Astrocyte (in vitro differentiated cells and primary cell): ENCODE measurements at regions not wholly inside any gene's neighbourhood (a gene's known extent, or its start where the extent isn't known, plus 50 kb on each side); places are given as distances from the start of the nearest gene placed in this dataset.
A peak's percentile ranks its signal among the peaks of the same experiment; 100 is the strongest.

Source experiments
- DNase-seq: peaks from one replicate; pipeline ENCODE4 v3.0.0-alpha.2; 2010; ENCODE audit warnings: low read depth
- FAIRE-seq: peaks from 2 replicates; lab custom pipeline; 2011; peaks lifted over from hg19 to GRCh38; lab: Jason Lieb, UNC
- H2AFZ ChIP-seq: 2 replicates; pipeline ENCODE4 v1.6.0; 2012; ENCODE audit warnings: low read depth, low read length, inconsistent platforms
- H3K27ac ChIP-seq: 2 replicates; pipeline ENCODE4 v1.5.1; 2011; ENCODE audit warnings: low read depth, low read length, inconsistent platforms
- H3K27me3 ChIP-seq: 2 replicates; pipeline ENCODE4 v1.6.0; 2011; ENCODE audit warnings: low read length, inconsistent platforms; ENCODE audit not compliant: insufficient read depth
- H3K36me3 ChIP-seq: 2 replicates; pipeline ENCODE4 v1.5.1; 2011; ENCODE audit warnings: low read length, inconsistent platforms; ENCODE audit not compliant: insufficient read depth
- H3K4me1 ChIP-seq: 2 replicates; pipeline ENCODE4 v1.5.1; 2011; ENCODE audit warnings: low read length, inconsistent platforms; ENCODE audit not compliant: insufficient read depth
- H3K4me2 ChIP-seq: 2 replicates; pipeline ENCODE4 v1.6.0; 2012; ENCODE audit warnings: low read length, inconsistent platforms
- H3K4me3 ChIP-seq: 2 replicates; pipeline ENCODE4 v1.5.1; 2011; ENCODE audit warnings: low read depth, mild to moderate bottlenecking, low read length, inconsistent platforms; ENCODE audit not compliant: insufficient read depth
- H3K79me2 ChIP-seq: 2 replicates; pipeline ENCODE4 v1.6.0; 2012; ENCODE audit warnings: mild to moderate bottlenecking, low read length, inconsistent platforms; ENCODE audit not compliant: insufficient read depth
- H3K9ac ChIP-seq: 2 replicates; pipeline ENCODE4 v1.6.0; 2012; ENCODE audit warnings: mild to moderate bottlenecking, low read length, inconsistent platforms
- H3K9me3 ChIP-seq: 2 replicates; pipeline ENCODE4 v1.5.1; 2012; ENCODE audit warnings: low read depth, mild to moderate bottlenecking, low read length, inconsistent platforms; ENCODE audit not compliant: insufficient read depth
- H4K20me1 ChIP-seq: 2 replicates; pipeline ENCODE4 v1.6.0; 2012; ENCODE audit warnings: low read length, inconsistent platforms; ENCODE audit not compliant: insufficient read depth
- H3K27ac Mint-ChIP-seq: one replicate; pipeline ENCODE4 v1.8.0; 2021; ENCODE audit warnings: mild to moderate bottlenecking, mixed read lengths; ENCODE audit not compliant: unreplicated experiment
- H3K27me3 Mint-ChIP-seq: one replicate; pipeline ENCODE4 v1.8.0; 2021; ENCODE audit warnings: low read depth, mixed read lengths; ENCODE audit not compliant: unreplicated experiment
- H3K36me3 Mint-ChIP-seq: one replicate; pipeline ENCODE4 v1.8.0; 2021; ENCODE audit warnings: low read depth, mixed read lengths; ENCODE audit not compliant: unreplicated experiment
- H3K4me1 Mint-ChIP-seq: one replicate; pipeline ENCODE4 v1.8.0; 2021; ENCODE audit warnings: low read depth, mixed read lengths; ENCODE audit not compliant: unreplicated experiment
- H3K4me3 Mint-ChIP-seq: one replicate; pipeline ENCODE4 v1.8.0; 2021; ENCODE audit warnings: mild to moderate bottlenecking, moderate library complexity, mixed read lengths; ENCODE audit not compliant: unreplicated experiment
- H3K9me3 Mint-ChIP-seq: one replicate; pipeline ENCODE4 v1.8.0; 2021; ENCODE audit warnings: mild to moderate bottlenecking, mixed read lengths; ENCODE audit not compliant: unreplicated experiment
- EZH2 ChIP-seq: IDR thresholded peaks from 2 replicates; pipeline ENCODE4 v1.6.1; 2012; ENCODE audit warnings: mild to moderate bottlenecking, low read length, inconsistent platforms; ENCODE audit not compliant: insufficient read depth
- TF ChIP-seq, protein P1 (sequence below): IDR thresholded peaks from 2 replicates; pipeline ENCODE4 v1.5.1; 2011; ENCODE audit warnings: low read depth, mild to moderate bottlenecking, inconsistent platforms, low read length, moderate library complexity; ENCODE audit not compliant: insufficient read depth

DNA sequence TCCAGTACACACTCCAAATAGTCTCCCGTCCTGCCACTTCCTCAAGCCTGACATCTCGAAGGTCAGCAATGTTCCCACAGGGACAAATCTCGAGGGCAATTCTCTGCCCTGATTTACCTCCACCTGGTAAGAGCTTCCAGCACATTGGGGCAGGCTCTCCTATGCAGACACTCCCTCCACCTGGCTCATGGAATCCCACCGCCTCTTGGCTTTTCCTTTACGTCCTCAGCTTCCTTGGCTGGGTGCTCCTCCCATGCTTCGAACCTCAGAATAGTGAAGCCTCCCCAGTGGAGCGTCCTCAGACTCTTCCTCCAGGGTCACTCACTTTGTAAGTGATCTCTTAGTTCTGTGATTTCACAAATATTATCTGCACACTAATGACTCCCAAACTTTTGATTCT lies 205.2 kb upstream of the ECI2 start:
- Mint-ChIP-seq H3K4me1 (no peaks in the 10 kb centered on the region), H3K27me3 (peaks cover 6% of the 10 kb centered on the region), H3K36me3 (no peaks in the 10 kb centered on the region), H3K27ac (peak overlapping the region; percentile 43), H3K9me3 (peaks cover 8% of the 10 kb centered on the region), H3K4me3 (no peak overlapping the region)
- H3K27me3 ChIP-seq, result no peaks in the 10 kb centered on the region
- peaks cover 3% of the 10 kb centered on the region for H3K4me1 ChIP-seq
- H3K79me2 ChIP-seq, result no peaks in the 10 kb centered on the region
- TF ChIP-seq, protein P1, sequence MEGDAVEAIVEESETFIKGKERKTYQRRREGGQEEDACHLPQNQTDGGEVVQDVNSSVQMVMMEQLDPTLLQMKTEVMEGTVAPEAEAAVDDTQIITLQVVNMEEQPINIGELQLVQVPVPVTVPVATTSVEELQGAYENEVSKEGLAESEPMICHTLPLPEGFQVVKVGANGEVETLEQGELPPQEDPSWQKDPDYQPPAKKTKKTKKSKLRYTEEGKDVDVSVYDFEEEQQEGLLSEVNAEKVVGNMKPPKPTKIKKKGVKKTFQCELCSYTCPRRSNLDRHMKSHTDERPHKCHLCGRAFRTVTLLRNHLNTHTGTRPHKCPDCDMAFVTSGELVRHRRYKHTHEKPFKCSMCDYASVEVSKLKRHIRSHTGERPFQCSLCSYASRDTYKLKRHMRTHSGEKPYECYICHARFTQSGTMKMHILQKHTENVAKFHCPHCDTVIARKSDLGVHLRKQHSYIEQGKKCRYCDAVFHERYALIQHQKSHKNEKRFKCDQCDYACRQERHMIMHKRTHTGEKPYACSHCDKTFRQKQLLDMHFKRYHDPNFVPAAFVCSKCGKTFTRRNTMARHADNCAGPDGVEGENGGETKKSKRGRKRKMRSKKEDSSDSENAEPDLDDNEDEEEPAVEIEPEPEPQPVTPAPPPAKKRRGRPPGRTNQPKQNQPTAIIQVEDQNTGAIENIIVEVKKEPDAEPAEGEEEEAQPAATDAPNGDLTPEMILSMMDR, result no peak
- TF ChIP-seq EZH2, result no peak
- no peak overlapping the region for H3K4me3 ChIP-seq
- FAIRE-seq, result no peak
- H3K27ac ChIP-seq, result no peak overlapping the region
- no peaks in the 10 kb centered on the region for H3K9me3 ChIP-seq
- H2AFZ ChIP-seq, result no peak overlapping the region
- DNase-seq, result no peak
- no peaks in the 10 kb centered on the region for H3K36me3 ChIP-seq
- no peak overlapping the region for H3K9ac ChIP-seq
- no peak overlapping the region for H3K4me2 ChIP-seq
- H4K20me1 ChIP-seq, result no peaks in the 10 kb centered on the region

DNA sequence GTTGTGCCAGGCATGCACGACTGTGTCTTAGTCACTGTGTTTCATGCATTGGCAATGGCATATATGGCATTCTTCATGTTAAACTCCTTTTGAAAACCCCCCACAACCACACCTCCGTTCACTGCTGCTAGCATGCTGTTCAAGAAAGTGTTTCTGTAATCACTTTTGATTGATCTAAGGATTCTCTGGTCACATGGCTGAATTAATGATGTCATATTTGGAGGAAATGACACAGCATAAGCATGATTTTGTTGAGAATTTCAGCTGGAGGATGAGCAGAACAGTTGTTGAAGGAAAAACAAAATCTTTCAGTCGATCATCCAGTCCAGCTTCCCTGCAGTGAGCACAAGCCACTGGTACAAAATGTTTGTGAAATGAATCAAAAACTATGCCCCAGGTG lies 203.5 kb upstream of the ECI2 start:
- Histone ChIP-seq H3K9me3 (no peaks in the 10 kb centered on the region), H3K27ac (no peak overlapping the region), H2AFZ (no peak overlapping the region), H3K36me3 (no peaks in the 10 kb centered on the region), H3K79me2 (no peaks in the 10 kb centered on the region), H3K9ac (no peak overlapping the region), H4K20me1 (no peaks in the 10 kb centered on the region), H3K4me1 (no peaks in the 10 kb centered on the region), H3K27me3 (no peaks in the 10 kb centered on the region), H3K4me2 (no peak overlapping the region), H3K4me3 (no peak overlapping the region)
- Mint-ChIP-seq H3K4me1 (no peaks in the 10 kb centered on the region), H3K27ac (no peak overlapping the region), H3K27me3 (peaks cover 6% of the 10 kb centered on the region), H3K9me3 (peaks cover 8% of the 10 kb centered on the region), H3K4me3 (no peak overlapping the region), H3K36me3 (no peaks in the 10 kb centered on the region)
- no peak for TF ChIP-seq EZH2
- TF ChIP-seq, protein P1, result no peak
- DNase-seq (no peak), FAIRE-seq (no peak)

DNA sequence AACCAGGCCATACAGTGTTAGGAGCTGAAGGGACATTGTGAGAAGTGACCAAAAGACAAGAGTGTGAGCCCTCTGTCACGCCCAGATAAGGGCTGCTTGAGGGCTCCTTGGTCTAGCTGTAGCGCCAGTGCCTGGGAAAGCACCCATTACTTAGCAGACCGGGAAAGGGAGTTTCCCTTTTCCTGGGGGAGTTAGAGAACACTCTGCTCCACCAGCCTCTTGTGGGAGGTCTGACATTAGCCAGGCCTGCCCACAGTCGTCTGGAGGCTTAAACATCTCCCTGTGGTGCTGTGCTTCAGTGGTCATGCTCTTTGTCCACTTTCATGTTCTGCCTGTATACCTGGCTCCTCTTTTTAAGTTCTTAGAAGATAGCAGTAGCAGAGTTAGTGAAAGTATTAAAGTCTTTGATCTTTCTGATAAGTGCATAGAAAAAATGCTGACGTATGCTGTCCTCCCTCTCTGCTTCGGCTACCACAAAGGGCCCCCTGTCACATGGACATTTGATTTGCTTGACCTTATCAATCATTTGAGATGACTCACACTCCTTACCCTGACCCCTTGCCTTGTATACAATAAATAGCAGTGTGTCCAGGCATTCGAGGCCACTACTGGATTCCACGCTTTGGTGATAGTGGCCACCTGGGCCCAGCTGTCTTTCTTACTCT lies 201.5 kb upstream of the ECI2 start:
- H3K4me3 Mint-ChIP-seq, result no peak overlapping the region

More for the DNA sequence above, 201.5 kb upstream of the ECI2 start:
- no peak for FAIRE-seq
- no peaks in the 10 kb centered on the region for H3K27me3 ChIP-seq
- no peak overlapping the region for H3K4me2 ChIP-seq
- H3K79me2 ChIP-seq, result no peaks in the 10 kb centered on the region
- TF ChIP-seq, protein P1, result no peak
- Mint-ChIP-seq H3K9me3 (peaks cover 10% of the 10 kb centered on the region), H3K4me1 (no peaks in the 10 kb centered on the region), H3K27me3 (no peaks in the 10 kb centered on the region), H3K36me3 (no peaks in the 10 kb centered on the region), H3K27ac (no peak overlapping the region)
- H3K4me3 ChIP-seq, result no peak overlapping the region
- no peak overlapping the region for H3K9ac ChIP-seq
- H3K27ac ChIP-seq, result no peak overlapping the region
- no peaks in the 10 kb centered on the region for H4K20me1 ChIP-seq
- no peak for DNase-seq
- no peaks in the 10 kb centered on the region for H3K4me1 ChIP-seq
- no peaks in the 10 kb centered on the region for H3K9me3 ChIP-seq
- no peaks in the 10 kb centered on the region for H3K36me3 ChIP-seq
- H2AFZ ChIP-seq, result no peak overlapping the region
